Thoracic aorta (tissue), 2 donors: ENCODE measurements at regions not wholly inside any gene's neighbourhood (a gene's known extent, or its start where the extent isn't known, plus 50 kb on each side); places are given as distances from the start of the nearest gene placed in this dataset.

Source experiments
- ATAC-seq: fragments of 150-250 bp; one replicate; pipeline ENCODE4 v1.8.0; 2017; ENCODE audit warnings: low read depth; ENCODE audit not compliant: insufficient number of reproducible peaks, low FRiP score
- DNase-seq: peaks from one replicate; pipeline ENCODE4 v3.0.0-alpha.2; 2020; ENCODE audit warnings: low spot score
- H3K27ac ChIP-seq, 2 donors: fragments of 200-600 bp; sonication (generic); 1 replicate in 1 of 2; 2 replicates in 1 of 2; pipeline ENCODE4 v1.5.1; 2016; ENCODE audit warnings: mild to moderate bottlenecking in 2 of 2, moderate library complexity in 2 of 2
- H3K27me3 ChIP-seq: fragments of 200-600 bp; sonication (generic); replicated peaks from 2 replicates; pipeline ENCODE4 v1.6.0; 2016; ENCODE audit warnings: mild to moderate bottlenecking; ENCODE audit not compliant: insufficient read depth
- H3K36me3 ChIP-seq: fragments of 200-600 bp; sonication (generic); one replicate; pipeline ENCODE4 v1.5.1; 2016
- H3K4me1 ChIP-seq, 2 donors: fragments of 200-600 bp; sonication (generic); 1 replicate in 1 of 2; 2 replicates in 1 of 2; pipeline versions ENCODE4 v1.5.1 to v1.6.0; 2016; ENCODE audit warnings: low read depth in 2 of 2, mild to moderate bottlenecking in 1 of 2; ENCODE audit not compliant: control insufficient read depth in 1 of 2
- H3K4me3 ChIP-seq: fragments of 200-600 bp; sonication (generic); 2 replicates; pipeline ENCODE4 v1.5.1; 2016; ENCODE audit warnings: mild to moderate bottlenecking
- H3K9me3 ChIP-seq: fragments of 200-600 bp; sonication (generic); 2 replicates; pipeline ENCODE4 v1.5.1; 2016
- CTCF ChIP-seq: fragments of 200-600 bp; sonication (generic); IDR thresholded peaks from one replicate; pipeline ENCODE4 v1.5.1; 2019; ENCODE audit warnings: antibody characterized with exemption

GRCh38 chr3:146664403-146664802 is 59.3 kb upstream of the PLSCR5 start:
- Histone ChIP-seq H3K27ac (no peak overlapping the region), H3K36me3 (no peaks in the 10 kb centered on the region), H3K9me3 (no peaks in the 10 kb centered on the region), H3K4me3 (no peak overlapping the region), H3K27me3 (no peaks in the 10 kb centered on the region), H3K4me1 (no peaks in the 10 kb centered on the region)
- ATAC-seq (no peak), DNase-seq (no peak)
- no peak for TF ChIP-seq CTCF

GRCh38 chr3:146658841-146659240 is 53.7 kb upstream of the PLSCR5 start:
- Histone ChIP-seq H3K27ac (no peak overlapping the region), H3K27me3 (no peaks in the 10 kb centered on the region), H3K4me1 (no peaks in the 10 kb centered on the region), H3K9me3 (no peaks in the 10 kb centered on the region), H3K4me3 (no peak overlapping the region), H3K36me3 (no peaks in the 10 kb centered on the region)
- DNase-seq (no peak), ATAC-seq (no peak)
- TF ChIP-seq CTCF: no peak

- Histone ChIP-seq H3K4me3 (no peak overlapping the region), H3K4me1 (peaks cover 0 to 3% of the 10 kb centered on the region in 2 donors), H3K9me3 (no peaks in the 10 kb centered on the region), H3K27ac (no peak overlapping the region), H3K36me3 (no peaks in the 10 kb centered on the region), H3K27me3 (no peaks in the 10 kb centered on the region)
- DNase-seq (no peak), ATAC-seq (no peak)
- TF ChIP-seq CTCF: no peak
Observed at GRCh38 chr3:146655333-146655996, 50.3 kb upstream of the PLSCR5 start.
